ENCODE measurements at regions not wholly inside any gene's neighbourhood (a gene's known extent, or its start where the extent isn't known, plus 50 kb on each side); places are given as distances from the start of the nearest gene placed in this dataset.

- TF ChIP-seq POLR2AphosphoS5 (IDR thresholded peaks at IDR 0.05; ENCODE audit: borderline replicate concordance, low read depth, low read length) (no peak), EZH2 (IDR thresholded peaks at IDR 0.05) (no peak), FOXP2 (optimal IDR thresholded peaks at IDR 0.05; ENCODE audit: control extremely low read depth, extremely low read length, insufficient read depth) (no peak)
These were observed 101.8 kb upstream of the MAST4 start for GRCh38 chr5:66494437-66494836.

Measured in SK-N-MC (cell line).